Osteocyte (in vitro differentiated cells): ENCODE measurements at regions not wholly inside any gene's neighbourhood (a gene's known extent, or its start where the extent isn't known, plus 50 kb on each side); places are given as distances from the start of the nearest gene placed in this dataset.

Experiments used
- DNase-seq: peaks from one replicate; pipeline ENCODE4 v3.0.0; 2021; ENCODE audit warnings: mixed read lengths; ENCODE audit not compliant: unreplicated experiment; ENCODE audit errors: extremely low spot score
- H3K27ac Mint-ChIP-seq: one replicate; pipeline ENCODE4 v1.8.0; 2021; ENCODE audit warnings: mild to moderate bottlenecking, mixed read lengths; ENCODE audit not compliant: unreplicated experiment
- H3K27me3 Mint-ChIP-seq: one replicate; pipeline ENCODE4 v1.8.0; 2021; ENCODE audit warnings: mixed read lengths; ENCODE audit not compliant: unreplicated experiment
- H3K36me3 Mint-ChIP-seq: one replicate; pipeline ENCODE4 v1.8.0; 2021; ENCODE audit warnings: mixed read lengths; ENCODE audit not compliant: unreplicated experiment
- H3K4me1 Mint-ChIP-seq: one replicate; pipeline ENCODE4 v1.8.0; 2021; ENCODE audit warnings: mixed read lengths; ENCODE audit not compliant: unreplicated experiment
- H3K4me3 Mint-ChIP-seq: one replicate; pipeline ENCODE4 v1.8.0; 2021; ENCODE audit warnings: mild to moderate bottlenecking, moderate library complexity, mixed read lengths; ENCODE audit not compliant: unreplicated experiment
- H3K9me3 Mint-ChIP-seq: one replicate; pipeline ENCODE4 v1.8.0; 2021; ENCODE audit warnings: mixed read lengths; ENCODE audit not compliant: unreplicated experiment
- TF ChIP-seq, protein P1 (sequence below): fragments of 200-600 bp; sonication (generic); IDR thresholded peaks from 2 replicates; pipeline ENCODE4 v1.5.0; 2021; ENCODE audit warnings: antibody characterized with exemption, mild to moderate bottlenecking, moderate library complexity

GRCh38 chr14:25677111-25677510, 627.2 kb upstream of the STXBP6 start:
- peaks cover 61% of the 10 kb centered on the region for H3K9me3 Mint-ChIP-seq
- no peaks in the 10 kb centered on the region for H3K4me1 Mint-ChIP-seq
- TF ChIP-seq, protein P1, sequence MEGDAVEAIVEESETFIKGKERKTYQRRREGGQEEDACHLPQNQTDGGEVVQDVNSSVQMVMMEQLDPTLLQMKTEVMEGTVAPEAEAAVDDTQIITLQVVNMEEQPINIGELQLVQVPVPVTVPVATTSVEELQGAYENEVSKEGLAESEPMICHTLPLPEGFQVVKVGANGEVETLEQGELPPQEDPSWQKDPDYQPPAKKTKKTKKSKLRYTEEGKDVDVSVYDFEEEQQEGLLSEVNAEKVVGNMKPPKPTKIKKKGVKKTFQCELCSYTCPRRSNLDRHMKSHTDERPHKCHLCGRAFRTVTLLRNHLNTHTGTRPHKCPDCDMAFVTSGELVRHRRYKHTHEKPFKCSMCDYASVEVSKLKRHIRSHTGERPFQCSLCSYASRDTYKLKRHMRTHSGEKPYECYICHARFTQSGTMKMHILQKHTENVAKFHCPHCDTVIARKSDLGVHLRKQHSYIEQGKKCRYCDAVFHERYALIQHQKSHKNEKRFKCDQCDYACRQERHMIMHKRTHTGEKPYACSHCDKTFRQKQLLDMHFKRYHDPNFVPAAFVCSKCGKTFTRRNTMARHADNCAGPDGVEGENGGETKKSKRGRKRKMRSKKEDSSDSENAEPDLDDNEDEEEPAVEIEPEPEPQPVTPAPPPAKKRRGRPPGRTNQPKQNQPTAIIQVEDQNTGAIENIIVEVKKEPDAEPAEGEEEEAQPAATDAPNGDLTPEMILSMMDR = no peak
- no peak for DNase-seq
- no peak overlapping the region for H3K4me3 Mint-ChIP-seq
- H3K36me3 Mint-ChIP-seq = no peaks in the 10 kb centered on the region
- H3K27me3 Mint-ChIP-seq = no peaks in the 10 kb centered on the region
- H3K27ac Mint-ChIP-seq = no peak overlapping the region

DNA sequence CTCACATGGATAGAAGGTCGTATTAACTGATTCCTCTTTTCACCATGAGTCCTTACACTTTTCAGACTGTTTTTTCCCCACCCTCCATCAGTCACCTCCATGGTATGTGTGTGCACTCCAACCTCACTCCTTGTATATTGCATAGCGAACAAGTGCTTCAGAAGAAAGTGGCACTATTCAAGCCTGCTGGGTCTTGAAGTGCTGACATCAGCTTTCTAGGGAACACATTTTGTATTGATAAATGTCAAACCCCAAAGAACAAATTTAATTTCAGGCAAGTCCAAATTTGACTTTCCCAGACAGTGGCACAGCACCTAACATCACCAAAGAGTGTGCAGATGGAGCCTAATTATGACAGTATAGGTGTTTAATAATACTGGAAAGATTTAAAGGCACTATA, 617.4 kb upstream of the STXBP6 start:
- no peaks in the 10 kb centered on the region for H3K27me3 Mint-ChIP-seq
- no peak for DNase-seq
- TF ChIP-seq, protein P1 = no peak
- H3K36me3 Mint-ChIP-seq = no peaks in the 10 kb centered on the region
- peaks cover 52% of the 10 kb centered on the region for H3K9me3 Mint-ChIP-seq
- H3K4me3 Mint-ChIP-seq = no peak overlapping the region
- no peaks in the 10 kb centered on the region for H3K4me1 Mint-ChIP-seq
- H3K27ac Mint-ChIP-seq = no peak overlapping the region

DNA sequence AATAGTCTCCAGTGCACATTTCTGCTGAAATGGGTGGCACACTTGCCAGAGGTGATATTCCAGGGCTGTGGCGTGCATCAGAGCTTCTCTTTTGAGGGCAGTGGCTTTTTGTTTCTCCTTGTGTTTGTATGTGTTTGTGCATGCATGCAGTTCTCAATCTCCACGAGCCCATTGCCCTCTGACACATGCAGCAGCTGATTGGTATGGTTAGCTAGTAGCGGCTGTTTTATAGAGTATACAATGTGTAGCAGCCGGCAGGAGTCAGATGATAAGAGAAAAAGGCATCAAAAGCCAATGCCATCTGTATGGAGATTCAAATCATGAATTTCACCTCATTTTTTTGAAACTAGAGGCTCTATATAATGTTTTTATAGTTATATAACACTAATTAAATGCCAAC, 616.9 kb upstream of the STXBP6 start:
- no peaks in the 10 kb centered on the region for H3K36me3 Mint-ChIP-seq
- H3K9me3 Mint-ChIP-seq = peaks cover 57% of the 10 kb centered on the region
- no peak for DNase-seq
- no peak overlapping the region for H3K4me3 Mint-ChIP-seq
- TF ChIP-seq, protein P1 = no peak
- no peak overlapping the region for H3K27ac Mint-ChIP-seq
- H3K27me3 Mint-ChIP-seq = no peaks in the 10 kb centered on the region
- no peaks in the 10 kb centered on the region for H3K4me1 Mint-ChIP-seq

- no peaks in the 10 kb centered on the region for H3K36me3 Mint-ChIP-seq
- H3K27ac Mint-ChIP-seq = no peak overlapping the region
- TF ChIP-seq, protein P1 = no peak
- DNase-seq = no peak
- peaks cover 29% of the 10 kb centered on the region for H3K9me3 Mint-ChIP-seq
- no peak overlapping the region for H3K4me3 Mint-ChIP-seq
- H3K27me3 Mint-ChIP-seq = no peaks in the 10 kb centered on the region
- no peaks in the 10 kb centered on the region for H3K4me1 Mint-ChIP-seq
Measured at GRCh38 chr14:25658988-25659387, 609.0 kb upstream of the STXBP6 start.

DNA sequence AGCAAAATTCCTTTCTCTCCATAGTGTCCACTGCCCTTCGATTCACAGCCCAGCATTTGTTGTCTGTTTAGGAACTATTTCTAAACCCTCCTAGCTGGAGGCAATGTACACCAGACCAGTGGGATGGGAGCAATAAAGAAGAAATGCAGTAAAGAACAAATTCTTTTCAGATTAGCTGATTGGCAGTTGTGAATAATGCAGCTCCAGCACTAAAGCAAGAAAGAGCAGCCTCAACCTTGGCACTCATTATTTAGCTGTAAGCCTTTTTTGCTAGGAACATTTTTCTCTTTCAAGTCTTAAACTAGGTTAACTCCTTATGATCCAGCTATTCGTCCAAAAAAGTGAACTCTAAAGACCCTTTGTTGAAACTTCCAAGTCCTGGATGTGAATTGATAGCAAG, 580.5 kb upstream of the STXBP6 start:
- H3K4me1 Mint-ChIP-seq = no peaks in the 10 kb centered on the region
- no peak overlapping the region for H3K27ac Mint-ChIP-seq
- H3K9me3 Mint-ChIP-seq = peaks cover 40% of the 10 kb centered on the region
- no peak for DNase-seq
- no peaks in the 10 kb centered on the region for H3K27me3 Mint-ChIP-seq
- TF ChIP-seq, protein P1 = no peak
- no peak overlapping the region for H3K4me3 Mint-ChIP-seq
- H3K36me3 Mint-ChIP-seq = no peaks in the 10 kb centered on the region
